HCT116 (cell line): ENCODE measurements at regions not wholly inside any gene's neighbourhood (a gene's known extent, or its start where the extent isn't known, plus 50 kb on each side); places are given as distances from the start of the nearest gene placed in this dataset.

Source experiments
- EZH2 ChIP-seq: fragments of 200-600 bp; sonication (generic); IDR thresholded peaks from 2 replicates; pipeline ENCODE4 v1.6.1; 2017; ENCODE audit warnings: antibody characterized with exemption, mixed run types
- SP1 ChIP-seq: IDR thresholded peaks from 2 replicates; pipeline ENCODE4 v1.6.1; 2012; ENCODE audit warnings: low read depth
- TF ChIP-seq, protein P1 (sequence below), 3 experiments: fragments of 200-600 bp in 1 of 3; sonication (generic) in 1 of 3; IDR thresholded peaks in 2 of 3; conservative IDR thresholded peaks in 1 of 3; 2 replicates each; pipeline ENCODE4 v1.5.1; 2012 to 2017; ENCODE audit warnings: low read depth in 2 of 3, low read length in 2 of 3, antibody characterized with exemption in 1 of 3, borderline replicate concordance in 1 of 3, control low read depth in 1 of 3, mild to moderate bottlenecking in 1 of 3, mixed read lengths in 1 of 3, mixed run types in 1 of 3, moderate library complexity in 1 of 3; ENCODE audit not compliant: insufficient read depth in 1 of 3
- TF ChIP-seq, protein P2 (sequence below): IDR thresholded peaks from 2 replicates; pipeline ENCODE4 v1.6.1; 2012

DNA sequence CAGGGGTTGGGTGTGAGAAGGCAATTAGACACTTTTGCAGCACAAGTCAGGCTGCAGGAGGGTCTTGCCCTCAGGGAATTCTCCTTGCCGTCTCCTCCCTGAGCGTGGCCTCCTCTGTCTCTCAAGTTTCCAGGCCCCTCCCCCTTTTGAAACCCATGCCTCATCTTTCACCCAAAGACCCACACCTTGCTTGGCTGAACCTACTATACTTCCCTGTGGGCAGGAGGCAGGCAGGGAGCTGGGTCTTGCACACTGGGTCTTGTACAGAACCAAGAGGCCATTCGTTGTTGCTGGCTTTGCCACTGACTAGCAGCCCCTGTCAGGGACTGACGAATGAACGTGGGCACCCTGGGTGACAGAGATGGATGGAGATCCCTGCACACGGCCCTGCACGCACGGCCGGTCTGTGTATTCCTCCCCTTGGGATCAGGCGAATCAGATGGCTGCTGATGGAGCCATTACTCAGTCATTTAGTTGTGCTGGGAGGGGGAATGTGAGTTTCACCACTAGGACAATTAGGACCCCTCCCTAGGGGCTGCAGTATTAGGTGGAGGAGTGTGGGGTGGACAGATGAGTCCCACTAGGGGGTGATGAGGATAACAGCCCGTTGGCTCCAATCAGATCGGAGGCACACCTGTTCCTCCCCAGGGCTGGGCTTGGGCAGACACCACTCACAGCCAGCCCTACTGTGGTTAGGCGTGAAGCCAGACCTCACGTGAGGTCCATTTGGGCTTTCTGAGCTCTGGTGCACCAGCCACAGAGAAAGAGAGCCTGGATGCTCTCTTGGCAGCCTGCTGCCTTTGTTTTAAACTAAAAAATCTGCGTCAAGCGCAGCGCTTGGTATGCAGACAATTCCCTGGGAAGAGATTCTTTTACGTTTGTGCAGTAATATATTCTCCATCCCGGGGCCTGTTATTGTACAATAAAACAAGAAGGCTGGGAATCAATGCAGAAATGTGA lies 167.7 kb upstream of the WSCD1 start:
- TF ChIP-seq SP1 (no peak), EZH2 (no peak)
- TF ChIP-seq, protein P1, sequence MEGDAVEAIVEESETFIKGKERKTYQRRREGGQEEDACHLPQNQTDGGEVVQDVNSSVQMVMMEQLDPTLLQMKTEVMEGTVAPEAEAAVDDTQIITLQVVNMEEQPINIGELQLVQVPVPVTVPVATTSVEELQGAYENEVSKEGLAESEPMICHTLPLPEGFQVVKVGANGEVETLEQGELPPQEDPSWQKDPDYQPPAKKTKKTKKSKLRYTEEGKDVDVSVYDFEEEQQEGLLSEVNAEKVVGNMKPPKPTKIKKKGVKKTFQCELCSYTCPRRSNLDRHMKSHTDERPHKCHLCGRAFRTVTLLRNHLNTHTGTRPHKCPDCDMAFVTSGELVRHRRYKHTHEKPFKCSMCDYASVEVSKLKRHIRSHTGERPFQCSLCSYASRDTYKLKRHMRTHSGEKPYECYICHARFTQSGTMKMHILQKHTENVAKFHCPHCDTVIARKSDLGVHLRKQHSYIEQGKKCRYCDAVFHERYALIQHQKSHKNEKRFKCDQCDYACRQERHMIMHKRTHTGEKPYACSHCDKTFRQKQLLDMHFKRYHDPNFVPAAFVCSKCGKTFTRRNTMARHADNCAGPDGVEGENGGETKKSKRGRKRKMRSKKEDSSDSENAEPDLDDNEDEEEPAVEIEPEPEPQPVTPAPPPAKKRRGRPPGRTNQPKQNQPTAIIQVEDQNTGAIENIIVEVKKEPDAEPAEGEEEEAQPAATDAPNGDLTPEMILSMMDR (IDR thresholded peaks at IDR 0.05 in 2 of 3, conservative IDR thresholded peaks at IDR 0.05 in 1 of 3; ENCODE audit: borderline replicate concordance in 1 of 3, insufficient read depth in 1 of 3, low read depth in 2 of 3, low read length in 2 of 3), result no peak
- TF ChIP-seq, protein P2, sequence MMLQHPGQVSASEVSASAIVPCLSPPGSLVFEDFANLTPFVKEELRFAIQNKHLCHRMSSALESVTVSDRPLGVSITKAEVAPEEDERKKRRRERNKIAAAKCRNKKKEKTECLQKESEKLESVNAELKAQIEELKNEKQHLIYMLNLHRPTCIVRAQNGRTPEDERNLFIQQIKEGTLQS, result no peak
